ENCODE measurements at regions not wholly inside any gene's neighbourhood (a gene's known extent, or its start where the extent isn't known, plus 50 kb on each side); places are given as distances from the start of the nearest gene placed in this dataset.

- no peak for ATAC-seq
- Histone ChIP-seq H3K9me3 (no peaks in the 10 kb centered on the region), H3K36me3 (no peaks in the 10 kb centered on the region), H3K27me3 (no peaks in the 10 kb centered on the region), H3K4me1 (no peaks in the 10 kb centered on the region), H3K27ac (no peak overlapping the region), H3K4me3 (no peak overlapping the region)
- TF ChIP-seq POLR2AphosphoS5 (IDR thresholded peaks at IDR 0.05) = no peak
- no peak for TF ChIP-seq POLR2A (IDR thresholded peaks at IDR 0.05)
- TF ChIP-seq EP300 (IDR thresholded peaks at IDR 0.05) = no peak
- no peak for TF ChIP-seq CTCF (IDR thresholded peaks at IDR 0.05)
- WGBS, 2 donors (ENCODE audit: low coverage in 1 of 2) = 49 to 64% methylated on average over 2 of the region's 2 CpGs
These were observed 382.6 kb downstream of the CDH2 start for GRCh38 chr18:27794181-27794926.

GRCh38 chr18:27793013-27793785 is 383.7 kb downstream of the CDH2 start:
- no peaks in the 10 kb centered on the region for H3K9me3 ChIP-seq
- H3K27me3 ChIP-seq = no peaks in the 10 kb centered on the region
- no peak for ATAC-seq
- TF ChIP-seq CTCF (IDR thresholded peaks at IDR 0.05) = no peak
- TF ChIP-seq EP300 (IDR thresholded peaks at IDR 0.05) = no peak
- TF ChIP-seq POLR2A (IDR thresholded peaks at IDR 0.05) = no peak
- no peak for TF ChIP-seq POLR2AphosphoS5 (IDR thresholded peaks at IDR 0.05)
- H3K27ac ChIP-seq = no peak overlapping the region
- no peaks in the 10 kb centered on the region for H3K4me1 ChIP-seq
- no peak overlapping the region for H3K4me3 ChIP-seq
- H3K36me3 ChIP-seq = no peaks in the 10 kb centered on the region
- 77 to 84% methylated on average over 5 to 7 of the region's 7 CpGs for WGBS, 2 donors (ENCODE audit: low coverage in 1 of 2)

- no peak overlapping the region for H3K4me3 ChIP-seq
- 60 to 100% methylated on average over 1 of the region's 1 CpG for WGBS, 2 donors (ENCODE audit: low coverage in 1 of 2)
- TF ChIP-seq POLR2A (IDR thresholded peaks at IDR 0.05) = no peak
- TF ChIP-seq EP300 (IDR thresholded peaks at IDR 0.05) = no peak
- no peak for TF ChIP-seq POLR2AphosphoS5 (IDR thresholded peaks at IDR 0.05)
- TF ChIP-seq CTCF (IDR thresholded peaks at IDR 0.05) = no peak
- H3K27ac ChIP-seq = no peak overlapping the region
- peaks cover 6% of the 10 kb centered on the region for H3K27me3 ChIP-seq
- no peaks in the 10 kb centered on the region for H3K4me1 ChIP-seq
- H3K36me3 ChIP-seq = no peaks in the 10 kb centered on the region
- H3K9me3 ChIP-seq = no peaks in the 10 kb centered on the region
- no peak for ATAC-seq
These were observed 387.5 kb downstream of the CDH2 start for GRCh38 chr18:27789406-27789805.

GRCh38 chr18:27787547-27787946 is 389.4 kb downstream of the CDH2 start:
- WGBS, 2 donors (ENCODE audit: low coverage in 1 of 2) = 27% methylated on average over 1 of the region's 1 CpG; no CpG with 5 or more reads in 1 of the 2 donors
- H3K4me3 ChIP-seq = no peak overlapping the region
- no peak for ATAC-seq
- TF ChIP-seq POLR2A (IDR thresholded peaks at IDR 0.05) (no peak), EP300 (IDR thresholded peaks at IDR 0.05) (no peak), CTCF (IDR thresholded peaks at IDR 0.05) (no peak), POLR2AphosphoS5 (IDR thresholded peaks at IDR 0.05) (no peak)
- no peaks in the 10 kb centered on the region for H3K36me3 ChIP-seq
- no peaks in the 10 kb centered on the region for H3K4me1 ChIP-seq
- H3K27ac ChIP-seq = no peak overlapping the region
- H3K9me3 ChIP-seq = no peaks in the 10 kb centered on the region
- peaks cover 8% of the 10 kb centered on the region for H3K27me3 ChIP-seq
